ENCODE measurements at regions not wholly inside any gene's neighbourhood (a gene's known extent, or its start where the extent isn't known, plus 50 kb on each side); places are given as distances from the start of the nearest gene placed in this dataset.
"Not testable (repeated sequence)": the region's sequence is repeated elsewhere in the genome, so short reads cannot be mapped to it uniquely, and the experiment has no call there.

- TF ChIP-seq, protein P1, sequence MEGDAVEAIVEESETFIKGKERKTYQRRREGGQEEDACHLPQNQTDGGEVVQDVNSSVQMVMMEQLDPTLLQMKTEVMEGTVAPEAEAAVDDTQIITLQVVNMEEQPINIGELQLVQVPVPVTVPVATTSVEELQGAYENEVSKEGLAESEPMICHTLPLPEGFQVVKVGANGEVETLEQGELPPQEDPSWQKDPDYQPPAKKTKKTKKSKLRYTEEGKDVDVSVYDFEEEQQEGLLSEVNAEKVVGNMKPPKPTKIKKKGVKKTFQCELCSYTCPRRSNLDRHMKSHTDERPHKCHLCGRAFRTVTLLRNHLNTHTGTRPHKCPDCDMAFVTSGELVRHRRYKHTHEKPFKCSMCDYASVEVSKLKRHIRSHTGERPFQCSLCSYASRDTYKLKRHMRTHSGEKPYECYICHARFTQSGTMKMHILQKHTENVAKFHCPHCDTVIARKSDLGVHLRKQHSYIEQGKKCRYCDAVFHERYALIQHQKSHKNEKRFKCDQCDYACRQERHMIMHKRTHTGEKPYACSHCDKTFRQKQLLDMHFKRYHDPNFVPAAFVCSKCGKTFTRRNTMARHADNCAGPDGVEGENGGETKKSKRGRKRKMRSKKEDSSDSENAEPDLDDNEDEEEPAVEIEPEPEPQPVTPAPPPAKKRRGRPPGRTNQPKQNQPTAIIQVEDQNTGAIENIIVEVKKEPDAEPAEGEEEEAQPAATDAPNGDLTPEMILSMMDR (IDR thresholded peaks at IDR 0.05; ENCODE audit: extremely low read depth, insufficient read depth, missing control alignments) = no peak
- in situ Hi-C loops (cut with MboI; ENCODE audit: low pct_unique_long_range_greater_than_20kb, low sequenced_read_pairs, unreplicated experiment) = no loop called here
- DNase-seq (ENCODE audit: low spot score) = no peak
Observed at GRCh38 chr6:112470376-112470775, 123.2 kb downstream of the RFPL4B start.

DNA sequence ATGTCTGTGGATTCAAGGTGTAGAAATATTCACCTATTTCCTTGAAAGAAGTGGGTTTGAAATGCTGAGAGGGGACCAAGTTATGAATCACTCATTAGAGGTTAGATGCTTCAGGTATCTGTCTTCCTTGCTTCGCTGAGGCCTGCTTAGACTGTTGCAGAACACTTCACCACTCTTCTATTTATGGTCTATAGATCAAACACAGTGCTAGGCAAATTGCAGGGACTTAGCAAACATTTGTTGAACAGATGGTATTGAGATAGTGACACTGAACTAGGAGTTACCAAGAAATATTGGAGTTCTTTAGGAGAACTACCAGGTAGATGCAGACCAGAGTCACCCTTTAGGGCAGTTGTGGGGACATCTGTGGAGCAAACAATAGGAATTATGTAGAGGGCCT lies 123.8 kb downstream of the RFPL4B start:
- DNase-seq (ENCODE audit: low spot score) = no peak
- TF ChIP-seq, protein P1 (IDR thresholded peaks at IDR 0.05; ENCODE audit: extremely low read depth, insufficient read depth, missing control alignments) = no peak
- in situ Hi-C loops (cut with MboI; ENCODE audit: low pct_unique_long_range_greater_than_20kb, low sequenced_read_pairs, unreplicated experiment) = no loop called here

GRCh38 chr6:112475083-112475482 lies 128.0 kb downstream of the RFPL4B start:
- no peak for DNase-seq (ENCODE audit: low spot score)
- TF ChIP-seq, protein P1 (IDR thresholded peaks at IDR 0.05; ENCODE audit: extremely low read depth, insufficient read depth, missing control alignments) = no peak
- in situ Hi-C loops (cut with MboI; ENCODE audit: low pct_unique_long_range_greater_than_20kb, low sequenced_read_pairs, unreplicated experiment) = no loop called here

GRCh38 chr6:112477125-112477524 lies 130.0 kb downstream of the RFPL4B start:
- in situ Hi-C loops (cut with MboI; ENCODE audit: low pct_unique_long_range_greater_than_20kb, low sequenced_read_pairs, unreplicated experiment) = no loop called here
- DNase-seq (ENCODE audit: low spot score) = no peak
- TF ChIP-seq, protein P1 (IDR thresholded peaks at IDR 0.05; ENCODE audit: extremely low read depth, insufficient read depth, missing control alignments) = no peak

DNA sequence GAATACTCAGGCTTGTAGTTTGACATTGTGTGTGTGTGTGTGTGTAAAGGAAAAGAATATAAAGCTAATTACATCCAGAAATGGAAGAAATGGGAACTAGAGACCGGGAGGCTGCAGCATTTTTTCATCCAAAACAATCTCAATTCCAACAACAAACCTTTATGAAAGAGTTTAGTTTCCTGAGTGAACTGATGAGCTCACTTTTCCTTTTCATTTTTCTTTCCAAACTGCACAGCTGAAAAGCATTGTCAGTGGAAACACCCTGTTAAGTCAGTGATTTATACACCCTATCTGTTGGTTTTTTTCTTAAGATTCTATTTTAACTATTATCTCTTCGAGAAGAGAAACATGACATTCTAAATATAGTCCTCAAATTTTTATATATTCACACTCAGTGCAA lies 130.9 kb downstream of the RFPL4B start:
- TF ChIP-seq, protein P1 (IDR thresholded peaks at IDR 0.05; ENCODE audit: extremely low read depth, insufficient read depth, missing control alignments) = no peak
- no peak for DNase-seq (ENCODE audit: low spot score)
- in situ Hi-C loops (cut with MboI; ENCODE audit: low pct_unique_long_range_greater_than_20kb, low sequenced_read_pairs, unreplicated experiment) = no loop called here

- DNase-seq (ENCODE audit: low spot score); in situ Hi-C loops (cut with MboI; ENCODE audit: low pct_unique_long_range_greater_than_20kb, low sequenced_read_pairs, unreplicated experiment): not testable (repeated sequence)
Observed at GRCh38 chr6:112479975-112480374, 132.8 kb downstream of the RFPL4B start.

DNA sequence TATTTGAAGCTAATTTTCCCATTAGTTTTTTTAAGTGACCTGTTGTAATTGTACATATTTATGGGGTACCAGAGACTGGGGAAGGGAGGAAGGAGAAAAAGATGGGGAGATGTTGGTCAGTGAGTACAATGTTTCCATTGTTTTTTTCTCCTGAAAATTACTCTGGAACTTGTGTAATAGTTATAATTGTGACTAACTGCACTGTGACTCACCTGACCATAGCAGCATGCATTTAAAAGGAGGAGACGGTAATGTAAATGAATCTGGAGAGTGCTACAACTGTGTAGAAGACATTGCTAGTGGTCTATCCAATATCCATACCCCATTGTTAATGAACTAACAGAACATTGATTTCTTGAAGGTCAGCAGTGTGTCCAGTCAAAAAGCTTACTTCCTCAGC lies 133.4 kb downstream of the RFPL4B start:
- TF ChIP-seq, protein P1 (IDR thresholded peaks at IDR 0.05; ENCODE audit: extremely low read depth, insufficient read depth, missing control alignments) = no peak
- in situ Hi-C loops (cut with MboI; ENCODE audit: low pct_unique_long_range_greater_than_20kb, low sequenced_read_pairs, unreplicated experiment) = no loop called here
- no peak for DNase-seq (ENCODE audit: low spot score)
